HEK293 (cell line): ENCODE measurements at regions not wholly inside any gene's neighbourhood (a gene's known extent, or its start where the extent isn't known, plus 50 kb on each side); places are given as distances from the start of the nearest gene placed in this dataset.
A peak's percentile ranks its signal among the peaks of the same experiment; 100 is the strongest.

Experiments used
- CTCF ChIA-PET: fragments of 350-600 bp; formaldehyde crosslinking; extraction: SDS; loops from one replicate; lab custom pipeline; 2021; ENCODE audit warnings: antibody characterized with exemption; lab: Yijun Ruan, JAX
- POLR2A ChIA-PET: fragments of 300-600 bp; formaldehyde crosslinking; extraction: SDS; loops from one replicate; lab custom pipeline; 2020; ENCODE audit warnings: antibody characterized with exemption, inconsistent platforms; lab: Yijun Ruan, JAX
- H3K27ac ChIP-seq: fragments of 200-500 bp; sonication (Bioruptor generic); 2 replicates; pipeline ENCODE4 v1.5.1; 2014; ENCODE audit warnings: low read depth, low read length, control low read depth, inconsistent platforms; ENCODE audit errors: extremely low read depth
- H3K36me3 ChIP-seq, 2 experiments: fragments of 200-500 bp in 1 of 2; sonication (Bioruptor generic) in 1 of 2; 1 replicate in 1 of 2; 2 replicates in 1 of 2; pipeline ENCODE4 v1.5.1; 2014 to 2017; ENCODE audit warnings: inconsistent platforms in 2 of 2, low read length in 2 of 2; ENCODE audit not compliant: control insufficient read depth in 2 of 2, insufficient read depth in 1 of 2
- H3K4me1 ChIP-seq: fragments of 200-500 bp; sonication (Bioruptor generic); 2 replicates; pipeline ENCODE4 v1.5.1; 2014; ENCODE audit warnings: mild to moderate bottlenecking, low read length, inconsistent platforms; ENCODE audit not compliant: control insufficient read depth, insufficient read depth
- H3K4me3 ChIP-seq: 2 replicates; pipeline ENCODE4 v1.5.1; 2011; ENCODE audit warnings: low read depth, mild to moderate bottlenecking, control low read depth, low read length, moderate library complexity
- H3K9me3 ChIP-seq: fragments of 200-500 bp; sonication (Bioruptor generic); 2 replicates; pipeline ENCODE4 v1.5.1; 2014; ENCODE audit warnings: low read depth, low read length, inconsistent platforms; ENCODE audit not compliant: control insufficient read depth, insufficient read depth
- BCL11A ChIP-seq: fragments of 450-650 bp; formaldehyde crosslinking; IDR thresholded peaks from 2 replicates; pipeline ENCODE4 v1.5.1; 2016; ENCODE audit warnings: low read depth, missing biosample characterization, missing genetic modification characterization
- GFI1B ChIP-seq: fragments of 450-650 bp; formaldehyde crosslinking; IDR thresholded peaks from 2 replicates; pipeline ENCODE4 v1.5.1; 2016; ENCODE audit warnings: missing biosample characterization, missing genetic modification characterization
- GLIS2 ChIP-seq: fragments of 450-650 bp; formaldehyde crosslinking; IDR thresholded peaks from 2 replicates; pipeline ENCODE4 v1.5.1; 2016; ENCODE audit warnings: missing biosample characterization, missing genetic modification characterization
- REPIN1 ChIP-seq: fragments of 450-650 bp; formaldehyde crosslinking; IDR thresholded peaks from 2 replicates; pipeline ENCODE4 v1.5.1; 2017; ENCODE audit warnings: missing biosample characterization, missing genetic modification characterization, low read depth
- SCRT2 ChIP-seq: fragments of 450-650 bp; formaldehyde crosslinking; IDR thresholded peaks from 2 replicates; pipeline ENCODE4 v1.5.1; 2016; ENCODE audit warnings: missing biosample characterization, missing genetic modification characterization
- TSHZ1 ChIP-seq: fragments of 450-650 bp; formaldehyde crosslinking; IDR thresholded peaks from 2 replicates; pipeline ENCODE4 v1.5.1; 2016; ENCODE audit warnings: missing biosample characterization, missing genetic modification characterization, borderline replicate concordance
- ZNF280C ChIP-seq: fragments of 450-650 bp; formaldehyde crosslinking; IDR thresholded peaks from 2 replicates; pipeline ENCODE4 v1.5.1; 2016; ENCODE audit warnings: missing biosample characterization, missing genetic modification characterization
- ZNF354C ChIP-seq: fragments of 450-650 bp; formaldehyde crosslinking; IDR thresholded peaks from 2 replicates; pipeline ENCODE4 v1.5.1; 2016; ENCODE audit warnings: missing biosample characterization, missing genetic modification characterization, low read depth, borderline replicate concordance
- ZNF391 ChIP-seq: fragments of 450-650 bp; formaldehyde crosslinking; IDR thresholded peaks from 2 replicates; pipeline ENCODE4 v1.5.1; 2016; ENCODE audit warnings: low read depth, missing biosample characterization, missing genetic modification characterization, borderline replicate concordance
- ZNF423 ChIP-seq: fragments of 450-650 bp; formaldehyde crosslinking; IDR thresholded peaks from 2 replicates; pipeline ENCODE4 v1.5.1; 2016; ENCODE audit warnings: missing biosample characterization, missing genetic modification characterization
- ZNF529 ChIP-seq: fragments of 450-650 bp; formaldehyde crosslinking; IDR thresholded peaks from 2 replicates; pipeline ENCODE4 v1.5.1; 2017; ENCODE audit warnings: missing genetic modification characterization, missing biosample characterization; ENCODE audit not compliant: insufficient replicate concordance
- ZNF558 ChIP-seq: fragments of 450-650 bp; formaldehyde crosslinking; IDR thresholded peaks from 2 replicates; pipeline ENCODE4 v1.5.1; 2016; ENCODE audit warnings: missing biosample characterization, missing genetic modification characterization
- ZNF571 ChIP-seq: fragments of 450-650 bp; formaldehyde crosslinking; IDR thresholded peaks from 2 replicates; pipeline ENCODE4 v1.5.0; 2017; ENCODE audit warnings: missing biosample characterization, missing genetic modification characterization
- ZNF600 ChIP-seq: fragments of 450-650 bp; formaldehyde crosslinking; IDR thresholded peaks from 2 replicates; pipeline ENCODE4 v1.5.1; 2016; ENCODE audit warnings: missing biosample characterization, missing genetic modification characterization
- ZNF623 ChIP-seq: fragments of 450-650 bp; formaldehyde crosslinking; IDR thresholded peaks from 2 replicates; pipeline ENCODE4 v1.5.1; 2016; ENCODE audit warnings: missing biosample characterization, missing genetic modification characterization
- ZNF677 ChIP-seq: fragments of 450-650 bp; IDR thresholded peaks from 2 replicates; pipeline ENCODE4 v1.5.0; 2018; ENCODE audit warnings: missing biosample characterization, mild to moderate bottlenecking, missing genetic modification characterization, moderate library complexity
- ZNF701 ChIP-seq: fragments of 450-650 bp; formaldehyde crosslinking; IDR thresholded peaks from 2 replicates; pipeline ENCODE4 v1.5.1; 2016; ENCODE audit warnings: missing biosample characterization, missing genetic modification characterization
- ZNF777 ChIP-seq: fragments of 450-650 bp; formaldehyde crosslinking; IDR thresholded peaks from 2 replicates; pipeline ENCODE4 v1.5.1; 2017; ENCODE audit warnings: missing biosample characterization, missing genetic modification characterization, borderline replicate concordance
- ZSCAN30 ChIP-seq: fragments of 450-650 bp; IDR thresholded peaks from 2 replicates; pipeline ENCODE4 v1.5.1; 2018; ENCODE audit warnings: missing biosample characterization, mild to moderate bottlenecking, missing genetic modification characterization, moderate library complexity

GRCh38 chr6:87968435-87969278, 79.0 kb upstream of the SPACA1 start (continued):
- TF ChIP-seq GLIS2 (tag by site-specific recombination) (peak; percentile 53), ZNF529 (tag by site-specific recombination) (no peak), TSHZ1 (tag by site-specific recombination) (no peak), REPIN1 (no peak), ZNF558 (tag by site-specific recombination) (no peak), ZNF423 (peak; percentile 38; the same call in 1 of the 2 replicates), BCL11A (tag by site-specific recombination) (no peak), ZNF701 (tag by site-specific recombination) (no peak), GFI1B (tag by site-specific recombination) (no peak), ZSCAN30 (tag by site-specific recombination) (no peak), ZNF777 (tag by site-specific recombination) (0 out of 2 replicates have a peak, but pooled peaks have one; percentile 45), ZNF571 (tag by site-specific recombination) (no peak)

- H3K4me3 ChIP-seq = no peak overlapping the region
- CTCF ChIA-PET = interaction anchor here (0.6 kb wide), 1 partner anchor 35 kb away, joined by 3 read pairs; no protein-coding TSS in a partner anchor
- H3K36me3 ChIP-seq = no peaks in the 10 kb centered on the region
- peaks cover 4% of the 10 kb centered on the region; the same call in 1 of the 2 replicates for H3K4me1 ChIP-seq
- POLR2A ChIA-PET = no interaction called here
- TF ChIP-seq ZNF600 (tag by site-specific recombination) (no peak), ZNF677 (tag by site-specific recombination) (peak; percentile 28; the same call in 1 of the 2 replicates), ZNF623 (no peak), ZNF391 (tag by site-specific recombination) (no peak), SCRT2 (tag by site-specific recombination) (no peak), ZNF280C (tag by site-specific recombination) (no peak), ZNF354C (tag by site-specific recombination) (no peak)
- TF ChIP-seq, all 188 proteins: peak for 1
- H3K27ac ChIP-seq = no peak overlapping the region
- H3K9me3 ChIP-seq = no peaks in the 10 kb centered on the region
These were observed 81.8 kb upstream of the SPACA1 start for GRCh38 chr6:87965806-87966205.
